Peyer's patch (tissue), 4 donors: ENCODE measurements at regions not wholly inside any gene's neighbourhood (a gene's known extent, or its start where the extent isn't known, plus 50 kb on each side); places are given as distances from the start of the nearest gene placed in this dataset.
A peak's percentile ranks its signal among the peaks of the same experiment; 100 is the strongest.

Experiments used
- DNase-seq, 3 donors: peaks; one replicate each; pipeline ENCODE4 v3.0.0-alpha.2; 2017 to 2019
- H3K27ac ChIP-seq, 4 donors: fragments of 200-600 bp; sonication (generic); one replicate each; pipeline ENCODE4 v1.5.1; 2016 to 2019
- H3K27me3 ChIP-seq, 2 donors: fragments of 200-600 bp; sonication (generic); one replicate each; pipeline ENCODE4 v1.5.1; 2019
- H3K36me3 ChIP-seq, 3 donors: fragments of 200-600 bp; sonication (generic); one replicate each; pipeline ENCODE4 v1.5.1; 2016 to 2019
- H3K4me1 ChIP-seq, 4 donors: fragments of 200-600 bp; sonication (generic); one replicate each; pipeline ENCODE4 v1.5.1; 2016 to 2019
- H3K4me3 ChIP-seq, 4 donors: fragments of 200-600 bp; sonication (generic); 1 replicate in 3 of 4; 2 replicates in 1 of 4; pipeline ENCODE4 v1.5.1; 2016 to 2019; ENCODE audit warnings: mild to moderate bottlenecking in 1 of 4
- H3K9me3 ChIP-seq, 4 donors: fragments of 200-600 bp; sonication (generic); one replicate each; pipeline ENCODE4 v1.5.1; 2016 to 2019; ENCODE audit warnings: mild to moderate bottlenecking in 1 of 4
- CTCF ChIP-seq, 6 experiments: fragments of 450-650 bp in 4 of 6; fragments of 200-600 bp in 2 of 6; sonication (generic) in 1 of 6; IDR thresholded peaks; one replicate each; pipeline ENCODE4 v1.5.1; 2017 to 2019; ENCODE audit warnings: antibody characterized with exemption in 6 of 6, mild to moderate bottlenecking in 3 of 6, moderate library complexity in 1 of 6
- POLR2A ChIP-seq, 2 donors: fragments of 450-650 bp; IDR thresholded peaks; one replicate each; pipeline ENCODE4 v1.5.1; 2017; ENCODE audit warnings: antibody characterized with exemption in 2 of 2, mild to moderate bottlenecking in 2 of 2, moderate library complexity in 2 of 2

GRCh38 chr3:194988495-194989165 lies 282.3 kb downstream of the XXYLT1 start:
- Histone ChIP-seq H3K27me3 (no peaks in the 10 kb centered on the region), H3K27ac (no peak overlapping the region), H3K4me1 (peaks cover 0 to 10% (median 0%) of the 10 kb centered on the region in 4 donors), H3K36me3 (no peaks in the 10 kb centered on the region), H3K9me3 (peaks cover 0 to 3% (median 0%) of the 10 kb centered on the region in 4 donors), H3K4me3 (no peak overlapping the region)
- TF ChIP-seq CTCF (IDR thresholded peaks at IDR 0.05) = no peak
- TF ChIP-seq POLR2A (IDR thresholded peaks at IDR 0.05) = no peak
- no peak for DNase-seq

- no peaks in the 10 kb centered on the region for H3K36me3 ChIP-seq
- no peak overlapping the region for H3K4me3 ChIP-seq
- no peak for DNase-seq
- no peaks in the 10 kb centered on the region for H3K27me3 ChIP-seq
- no peak overlapping the region for H3K27ac ChIP-seq
- peaks cover 0 to 3% (median 0%) of the 10 kb centered on the region in 4 donors for H3K9me3 ChIP-seq
- TF ChIP-seq POLR2A (IDR thresholded peaks at IDR 0.05) (no peak), CTCF (IDR thresholded peaks at IDR 0.05) (no peak)
- peaks cover 0 to 10% (median 0%) of the 10 kb centered on the region in 4 donors for H3K4me1 ChIP-seq
Measured at GRCh38 chr3:194989241-194989640, 281.7 kb downstream of the XXYLT1 start.

- H3K36me3 ChIP-seq = no peaks in the 10 kb centered on the region
- H3K4me1 ChIP-seq = no peaks in the 10 kb centered on the region
- no peak overlapping the region for H3K27ac ChIP-seq
- TF ChIP-seq POLR2A (IDR thresholded peaks at IDR 0.05) (no peak), CTCF (IDR thresholded peaks at IDR 0.05) (no peak)
- DNase-seq = peak in 1 of 3 donors; percentile 2
- H3K27me3 ChIP-seq = no peaks in the 10 kb centered on the region
- peaks cover 0 to 3% (median 0%) of the 10 kb centered on the region in 4 donors for H3K9me3 ChIP-seq
- H3K4me3 ChIP-seq = no peak overlapping the region
Measured at GRCh38 chr3:194990454-194991337, 280.3 kb downstream of the XXYLT1 start.

GRCh38 chr3:194991338-194991654 lies 279.7 kb downstream of the XXYLT1 start:
- no peak for DNase-seq
- Histone ChIP-seq H3K4me1 (no peaks in the 10 kb centered on the region), H3K36me3 (no peaks in the 10 kb centered on the region), H3K4me3 (no peak overlapping the region), H3K27me3 (no peaks in the 10 kb centered on the region), H3K9me3 (peaks cover 0 to 3% (median 0%) of the 10 kb centered on the region in 4 donors), H3K27ac (no peak overlapping the region)
- TF ChIP-seq POLR2A (IDR thresholded peaks at IDR 0.05) = no peak
- no peak for TF ChIP-seq CTCF (IDR thresholded peaks at IDR 0.05)

GRCh38 chr3:194993896-194994295 lies 277.1 kb downstream of the XXYLT1 start:
- DNase-seq = peak in 1 of 3 donors; percentile 40
- H3K9me3 ChIP-seq = no peaks in the 10 kb centered on the region

More at GRCh38 chr3:194993896-194994295, 277.1 kb downstream of the XXYLT1 start:
- no peak overlapping the region for H3K27ac ChIP-seq
- no peaks in the 10 kb centered on the region for H3K36me3 ChIP-seq
- no peak for TF ChIP-seq CTCF (IDR thresholded peaks at IDR 0.05)
- no peaks in the 10 kb centered on the region for H3K27me3 ChIP-seq
- no peak overlapping the region for H3K4me3 ChIP-seq
- no peaks in the 10 kb centered on the region for H3K4me1 ChIP-seq
